HG02870 (cell line): ENCODE measurements at regions not wholly inside any gene's neighbourhood (a gene's known extent, or its start where the extent isn't known, plus 50 kb on each side); places are given as distances from the start of the nearest gene placed in this dataset.
"Not testable (repeated sequence)": the region's sequence is repeated elsewhere in the genome, so short reads cannot be mapped to it uniquely, and the experiment has no call there.

Source experiments
- ATAC-seq: cut with Tn5 transposase; IDR thresholded peaks from one replicate; pipeline ENCODE4 v1.9.1; 2021; ENCODE audit warnings: mild to moderate bottlenecking, moderate library complexity; ENCODE audit not compliant: unreplicated experiment

GRCh38 chr11:116033931-116034553 lies 529.8 kb upstream of the CADM1 start:
- no peak for ATAC-seq

DNA sequence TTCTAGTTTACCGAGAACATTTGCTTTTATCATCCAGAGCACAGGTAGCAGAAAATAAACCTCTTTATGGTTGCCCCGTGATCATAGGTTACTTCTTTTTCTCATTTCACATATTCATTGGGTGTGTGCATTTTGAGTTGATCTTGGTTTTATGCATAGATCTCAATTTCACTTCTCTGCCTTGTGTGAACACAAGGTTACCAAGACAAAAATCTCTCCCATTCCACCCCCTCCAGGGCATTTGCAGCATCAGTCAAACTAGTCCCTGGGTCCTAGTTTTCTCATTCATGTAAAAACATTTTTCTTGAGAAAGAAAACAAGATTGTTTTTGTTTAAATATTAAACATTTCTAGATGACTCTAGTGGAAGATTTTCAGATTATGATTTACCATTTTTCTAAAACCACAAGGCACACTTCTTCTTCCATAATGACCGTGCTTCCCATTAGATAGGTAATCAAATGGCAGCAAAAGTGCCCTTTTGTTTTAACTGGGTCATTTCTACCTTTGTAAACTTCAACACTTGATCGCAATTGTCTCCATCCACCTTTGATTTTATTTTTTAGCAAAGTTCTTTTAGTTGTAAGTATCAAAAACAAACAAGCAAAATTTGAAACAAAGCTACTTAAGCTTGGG lies 526.6 kb upstream of the CADM1 start:
- no peak for ATAC-seq

GRCh38 chr11:116028506-116028905 lies 524.3 kb upstream of the CADM1 start:
- not testable (repeated sequence) for ATAC-seq

- no peak for ATAC-seq
These were observed 495.2 kb upstream of the CADM1 start for GRCh38 chr11:115999437-115999836.

- peak; percentile 19 for ATAC-seq
These were observed 492.6 kb upstream of the CADM1 start for GRCh38 chr11:115996808-115997188.

DNA sequence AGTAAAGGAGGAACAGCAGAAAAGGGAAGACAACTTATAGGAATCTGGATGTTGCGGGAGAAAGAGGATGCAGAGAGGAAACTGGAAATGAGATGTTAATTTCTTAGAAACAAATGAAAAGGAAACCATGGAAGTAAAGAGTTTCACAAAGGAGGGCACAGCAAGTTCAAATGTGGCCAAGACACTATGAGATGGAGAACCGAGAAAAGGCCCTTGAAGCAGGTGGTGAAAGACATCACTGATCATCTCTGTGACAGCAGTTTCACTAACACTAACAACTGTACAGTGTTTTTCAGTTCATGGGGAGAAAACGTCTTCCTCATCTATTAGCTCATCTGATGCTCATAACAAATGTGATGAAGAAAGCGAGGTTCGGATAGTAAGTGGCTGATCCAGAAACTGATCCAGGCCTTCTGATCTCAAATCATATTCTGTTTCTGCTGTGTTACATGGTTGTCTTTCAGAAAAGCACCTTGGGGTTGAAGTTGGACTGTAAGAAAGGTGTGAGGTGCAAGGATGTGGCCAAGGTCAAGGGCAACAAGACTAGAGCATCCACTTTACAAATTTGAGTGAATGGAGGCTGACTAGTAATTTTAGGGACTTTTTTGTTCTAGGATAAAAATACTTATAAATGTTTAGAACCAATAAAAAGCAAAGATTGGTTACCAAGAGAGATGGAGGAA lies 492.1 kb upstream of the CADM1 start:
- ATAC-seq, result peak; percentile 98

DNA sequence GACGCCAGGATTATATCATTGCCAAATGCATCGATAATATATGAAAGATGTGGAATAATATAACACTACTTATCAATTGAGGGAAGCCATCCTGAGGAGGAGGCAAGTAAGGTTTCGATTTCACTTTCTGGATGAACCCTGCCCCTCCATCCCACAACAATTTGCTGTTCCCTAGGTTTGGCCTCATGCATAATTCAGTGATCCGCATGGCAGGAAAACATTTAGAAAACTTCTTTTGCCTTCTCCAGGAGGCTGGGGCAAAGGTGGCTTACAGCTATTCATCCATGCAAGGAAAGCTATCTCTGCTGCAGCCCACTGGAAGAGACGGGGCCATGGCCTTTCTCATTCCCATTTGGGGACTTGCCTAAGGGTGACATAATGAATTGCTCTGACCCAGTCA lies 489.4 kb upstream of the CADM1 start:
- ATAC-seq, result no peak

DNA sequence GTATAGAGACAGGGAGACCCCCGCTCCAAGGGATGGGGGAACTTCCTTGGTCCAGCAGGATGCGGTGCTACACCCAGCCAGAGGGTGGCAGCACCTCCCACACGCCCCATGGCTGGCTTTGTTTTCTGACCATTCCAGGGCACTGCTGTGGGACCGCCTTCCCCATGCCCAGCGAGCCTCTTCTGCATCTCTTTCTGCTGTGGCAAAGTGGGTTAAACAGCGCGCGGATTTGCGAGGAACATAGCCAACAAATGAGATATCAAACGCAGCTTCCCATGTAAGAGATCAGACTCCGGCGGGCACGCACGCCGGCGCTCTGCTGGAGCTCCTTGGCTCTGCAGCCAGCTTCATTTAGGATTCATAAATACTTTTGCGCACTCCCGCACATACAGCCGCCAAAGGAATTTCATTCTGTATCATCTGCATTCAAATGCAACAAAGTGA lies 485.8 kb upstream of the CADM1 start:
- ATAC-seq, result no peak

DNA sequence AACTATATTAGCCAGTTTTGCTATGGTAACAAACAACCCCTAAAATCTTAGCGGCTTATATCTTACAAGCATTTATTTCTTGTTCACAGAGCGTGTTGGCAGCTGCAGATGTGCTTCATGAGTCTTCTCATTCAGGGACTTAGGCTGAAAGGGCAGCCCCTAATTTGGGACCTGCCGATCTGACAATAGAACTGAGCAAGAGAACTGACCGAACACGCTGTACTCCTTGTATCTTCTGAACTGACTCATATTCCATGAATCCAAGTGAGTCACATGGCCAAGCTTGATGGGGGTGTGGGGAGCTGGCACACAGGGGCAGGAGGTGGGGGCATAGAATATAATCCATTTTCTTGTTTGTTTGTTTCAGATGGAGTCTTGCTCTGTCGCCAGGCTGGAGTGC lies 481.7 kb upstream of the CADM1 start:
- ATAC-seq, result no peak

DNA sequence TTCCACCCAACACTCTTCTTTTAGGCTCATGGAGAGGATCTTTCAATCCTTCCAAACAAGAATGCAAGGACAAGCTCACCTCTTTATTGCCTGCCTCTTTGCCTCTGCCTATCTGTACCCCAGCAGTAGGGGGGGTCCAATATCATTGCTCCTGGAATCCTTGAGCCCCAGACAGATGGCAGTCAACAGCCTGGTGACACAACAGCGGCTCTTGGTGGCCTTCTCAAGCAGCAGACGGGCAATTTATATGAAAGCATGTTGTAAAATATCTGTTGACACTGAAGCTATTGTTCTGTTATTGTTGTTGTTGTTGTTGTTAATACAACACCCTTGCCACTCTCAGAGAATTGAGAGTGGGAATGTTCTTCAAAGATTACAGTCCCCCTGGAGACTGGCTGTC lies 480.0 kb upstream of the CADM1 start:
- no peak for ATAC-seq

DNA sequence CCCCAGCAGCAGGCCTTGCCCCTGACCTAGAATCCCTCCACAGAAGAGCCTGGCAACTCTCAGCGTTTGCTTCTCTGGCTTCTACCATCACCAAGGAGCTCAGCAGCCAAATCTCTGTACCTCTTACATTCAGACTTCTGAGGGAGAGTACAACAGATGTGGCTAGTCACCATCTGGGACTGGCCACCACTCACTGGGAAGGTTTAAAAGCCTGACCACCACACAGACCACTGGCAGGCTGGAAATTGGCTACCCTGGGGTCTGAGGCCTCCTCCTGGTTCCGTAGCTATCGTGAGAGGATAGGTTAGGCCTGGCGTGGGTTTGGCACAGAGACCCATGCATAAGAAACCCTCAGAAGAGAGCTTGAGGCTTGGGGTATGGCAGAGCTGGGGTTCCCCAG lies 478.5 kb upstream of the CADM1 start:
- no peak for ATAC-seq

DNA sequence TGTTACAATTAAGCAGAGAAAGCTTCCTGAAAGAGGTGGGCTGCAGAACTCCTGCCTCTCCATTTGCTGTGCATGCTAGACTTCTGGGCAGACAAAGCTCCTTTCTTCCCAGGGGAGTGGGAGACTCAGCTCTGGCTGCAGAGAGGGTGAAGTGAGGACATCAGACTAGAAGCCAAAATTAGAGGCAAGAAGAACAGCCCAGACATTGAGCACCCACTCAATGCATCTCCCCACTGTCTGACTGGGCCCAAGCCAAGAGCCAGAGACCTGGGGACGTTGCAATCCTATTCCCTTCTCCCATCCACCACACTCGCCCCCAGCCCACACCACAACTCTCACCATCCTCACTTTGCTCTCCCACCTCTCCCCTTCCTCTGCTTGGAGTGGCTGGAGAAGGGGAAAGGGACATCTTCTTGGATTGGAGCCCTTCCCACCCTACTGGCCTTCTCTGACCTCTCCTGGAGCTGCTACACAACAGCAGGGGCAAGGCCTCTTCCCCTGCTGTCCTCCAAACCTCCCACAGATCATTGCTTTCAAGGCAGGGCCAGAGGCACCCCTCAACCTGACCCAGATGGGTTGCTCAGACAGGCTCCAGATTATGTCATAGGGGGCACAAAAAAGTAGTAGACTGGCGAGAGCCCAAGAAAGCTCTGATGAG lies 477.7 kb upstream of the CADM1 start:
- no peak for ATAC-seq

DNA sequence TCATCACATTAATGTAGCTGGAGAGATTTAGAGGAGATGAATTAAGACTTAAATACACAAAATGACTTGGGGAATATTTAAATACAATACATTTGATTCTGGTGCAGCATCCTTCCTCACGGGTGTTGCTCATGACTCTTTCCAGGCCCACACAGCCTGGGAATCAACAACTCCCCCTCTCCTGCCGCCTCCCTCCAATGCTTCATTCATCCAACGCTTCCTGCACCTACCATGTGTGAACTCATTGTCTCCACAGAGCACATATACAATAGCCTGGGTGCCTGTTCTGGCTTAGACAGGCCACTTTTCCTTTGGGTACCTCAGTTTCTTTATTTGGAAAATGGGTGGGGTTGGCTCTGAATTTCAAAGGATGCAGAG lies 476.9 kb upstream of the CADM1 start:
- ATAC-seq, result no peak

DNA sequence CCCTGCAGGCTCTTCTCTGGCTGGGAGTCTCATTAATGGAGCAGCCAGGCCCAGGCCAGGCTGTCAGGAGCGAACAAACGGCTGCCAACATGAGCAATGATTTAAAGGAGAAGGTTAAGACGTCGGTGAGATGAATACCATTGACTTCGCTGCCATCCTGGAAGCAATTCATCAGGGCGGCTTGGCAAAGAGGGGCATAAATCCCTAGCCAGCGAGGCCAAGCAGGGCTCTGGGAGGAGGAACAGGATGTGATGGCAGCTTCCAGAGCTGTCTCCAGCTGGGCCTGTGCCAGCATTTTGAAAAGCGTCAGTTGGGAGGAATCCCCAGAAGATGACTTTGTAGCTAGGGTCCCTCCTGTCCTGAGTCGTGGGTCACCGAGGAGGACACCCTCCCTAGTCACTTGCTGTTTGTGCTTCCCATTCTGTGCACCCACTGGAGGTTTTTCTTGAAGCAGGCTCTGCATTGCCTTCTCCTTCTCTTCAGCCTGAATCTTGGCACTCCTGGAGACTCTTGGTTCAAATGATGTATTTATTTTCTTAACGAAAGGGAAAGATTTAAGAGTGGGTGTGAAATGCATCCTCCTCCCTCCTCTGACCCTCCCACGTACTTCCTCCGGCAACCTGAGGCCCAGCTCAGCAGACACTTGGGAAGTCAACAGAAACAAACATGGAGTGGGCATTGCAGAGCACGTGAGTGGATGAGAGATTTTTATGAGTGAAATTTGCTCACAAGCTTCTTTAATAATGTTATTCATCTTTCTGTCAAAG lies 476.3 kb upstream of the CADM1 start:
- no peak for ATAC-seq

- no peak for ATAC-seq
These were observed 470.5 kb upstream of the CADM1 start for GRCh38 chr11:115974703-115975102.

DNA sequence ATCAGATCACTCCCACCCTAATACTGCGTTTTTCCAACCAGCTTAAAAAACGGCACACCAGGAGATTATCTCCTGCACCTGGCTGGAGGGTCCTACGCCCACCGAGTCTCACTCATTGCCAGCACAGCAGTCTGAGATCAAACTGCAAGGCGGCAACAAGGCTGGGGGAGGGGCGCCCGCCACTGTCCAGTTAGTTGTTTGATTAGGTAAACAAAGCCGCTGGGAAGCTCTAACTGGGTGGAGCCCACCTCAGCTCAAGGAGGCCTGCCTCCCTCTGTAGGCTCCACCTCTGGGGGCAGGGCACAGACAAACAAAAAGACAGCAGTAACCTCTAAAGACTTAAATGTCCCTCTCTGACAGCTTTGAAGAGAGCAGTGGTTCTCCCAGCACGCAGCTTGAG lies 463.0 kb upstream of the CADM1 start:
- ATAC-seq, result not testable (repeated sequence)

DNA sequence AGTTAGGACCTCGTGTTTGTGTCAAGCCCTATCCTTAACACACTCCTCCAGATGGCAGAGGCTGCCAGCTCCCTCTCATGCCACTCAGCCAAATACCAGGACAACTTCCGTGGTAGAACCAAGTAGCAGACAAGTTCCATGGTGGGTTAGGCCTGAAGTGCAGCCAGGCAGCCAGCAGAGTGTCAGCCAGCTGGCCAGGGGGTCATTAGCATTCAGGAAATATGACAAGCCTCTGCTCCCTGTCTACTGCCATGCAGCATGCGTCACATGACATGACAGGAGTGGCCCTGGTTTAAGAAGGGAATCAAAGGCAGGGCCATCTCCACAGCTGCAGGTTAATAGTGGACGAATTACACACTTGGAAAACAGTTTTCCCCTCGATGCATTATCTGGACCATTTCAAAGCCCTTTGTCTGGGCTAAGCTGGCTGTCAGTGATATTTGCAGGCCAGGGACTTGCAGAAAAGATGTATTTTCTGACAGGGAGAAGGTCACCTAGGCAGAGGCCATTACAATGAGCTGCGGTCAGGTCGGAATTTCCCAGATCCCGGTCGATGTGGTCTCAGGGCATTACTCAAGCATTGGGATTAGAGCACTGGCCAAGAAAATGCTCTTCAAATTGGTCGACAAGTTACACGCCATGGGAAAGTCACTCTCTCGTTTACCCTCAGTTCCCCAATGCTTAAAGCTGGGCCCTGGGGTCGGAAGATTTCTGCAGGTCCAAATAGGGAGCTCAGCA lies 461.7 kb upstream of the CADM1 start:
- ATAC-seq, result no peak

- no peak for ATAC-seq
These were observed 459.9 kb upstream of the CADM1 start for GRCh38 chr11:115964091-115964490.

DNA sequence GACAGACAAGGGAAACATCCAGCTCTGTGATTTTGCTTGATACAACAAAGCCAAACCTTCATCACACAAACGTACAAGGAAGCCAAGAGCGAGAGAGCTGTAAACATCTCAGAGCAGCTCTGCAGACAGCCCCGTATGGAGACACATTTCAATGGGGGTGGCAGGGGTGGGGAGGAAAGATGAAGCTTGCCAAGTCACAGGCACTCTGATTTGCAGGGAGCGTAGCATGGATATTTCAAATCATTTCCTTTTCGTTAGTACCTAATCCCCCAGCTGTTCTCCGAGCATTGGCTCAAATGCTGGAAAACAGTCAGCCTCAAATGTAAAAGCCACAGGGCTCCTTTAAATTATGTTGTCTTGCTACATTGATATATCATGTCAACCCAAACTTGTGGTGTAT lies 458.9 kb upstream of the CADM1 start:
- no peak for ATAC-seq

DNA sequence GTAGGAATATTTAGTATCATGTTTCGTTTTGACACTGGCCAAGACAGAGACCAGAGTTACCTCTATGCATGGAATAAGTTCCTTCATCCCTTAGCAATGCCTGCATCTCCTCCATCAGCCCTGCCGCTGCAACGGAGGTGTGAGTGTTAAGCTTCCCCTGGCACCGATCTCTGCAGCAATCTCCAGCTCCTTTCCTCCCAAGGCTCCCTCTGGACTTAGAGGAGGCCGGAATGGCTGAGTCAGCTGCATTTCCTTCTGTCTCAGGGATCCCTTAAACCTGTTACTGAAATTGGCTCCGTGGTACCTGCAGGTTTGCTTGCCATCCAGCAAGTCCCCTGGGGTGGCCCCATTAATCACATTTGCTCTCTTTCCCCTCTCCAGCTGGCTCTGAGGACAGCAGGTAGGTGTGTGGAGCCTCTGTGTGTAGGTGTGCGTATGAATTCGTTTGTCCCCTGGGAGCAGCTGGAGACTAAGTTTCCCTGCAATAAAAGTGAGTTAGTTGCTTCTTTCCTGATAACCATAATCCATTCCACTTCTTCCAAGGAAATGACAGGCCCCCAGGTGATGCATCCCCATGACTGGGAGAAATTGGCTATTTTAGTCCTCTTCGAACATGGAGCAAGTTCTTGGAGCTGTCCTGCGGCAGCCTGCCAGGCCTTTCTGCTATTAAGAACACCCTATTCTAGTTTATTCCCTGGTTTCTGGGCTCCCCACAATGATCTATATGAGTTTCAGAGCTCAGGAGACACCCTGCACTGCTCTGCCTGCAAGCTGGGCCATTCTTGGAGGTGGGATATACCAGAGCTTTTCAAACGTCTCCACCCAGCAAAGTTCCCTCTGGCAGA lies 457.2 kb upstream of the CADM1 start:
- no peak for ATAC-seq
